ENCODE measurements at regions not wholly inside any gene's neighbourhood (a gene's known extent, or its start where the extent isn't known, plus 50 kb on each side); places are given as distances from the start of the nearest gene placed in this dataset.

- no peak for TF ChIP-seq CTCF (conservative IDR thresholded peaks at IDR 0.05; ENCODE audit: low read depth, low read length)
- no peak for TF ChIP-seq EZH2 (IDR thresholded peaks at IDR 0.05; ENCODE audit: borderline replicate concordance, low read depth, low read length, poor library complexity, severe bottlenecking)
Observed at GRCh38 chr3:72548981-72549380, 299.3 kb downstream of the SHQ1 start.
